HepG2 (cell line): ENCODE measurements at regions not wholly inside any gene's neighbourhood (a gene's known extent, or its start where the extent isn't known, plus 50 kb on each side); places are given as distances from the start of the nearest gene placed in this dataset.

Experiments
- ATAC-seq: fragments of 200-7000 bp; cut with Tn5 transposase; 3 replicates; pipeline ENCODE4 v1.9.1; 2020; ENCODE audit warnings: mild to moderate bottlenecking, moderate library complexity
- BruUV-seq: library from RNA; stranded (reverse); fragments of 400-500 nt; replicated peaks from 2 replicates; lab custom pipeline; 2021; lab: Mats Ljungman, UMichigan
- CTCF ChIA-PET: fragments of 300-600 bp; formaldehyde crosslinking; extraction: SDS; loops from one replicate; lab custom pipeline; 2021; ENCODE audit warnings: low total read pairs, inconsistent platforms, low intra/inter-chr PET ratio; lab: Yijun Ruan, JAX
- POLR2A ChIA-PET: fragments of 350-600 bp; sonication (Branson Sonifier 250); formaldehyde crosslinking; loops from one replicate; lab custom pipeline; 2020; ENCODE audit warnings: antibody characterized with exemption, inconsistent platforms; lab: Yijun Ruan, JAX
- DNase-seq: peaks from one replicate; pipeline ENCODE4 v3.0.0-alpha.2; 2015; ENCODE audit warnings: low spot score
- FAIRE-seq: peaks from 3 replicates; lab custom pipeline; 2011; peaks lifted over from hg19 to GRCh38; lab: Jason Lieb, UNC
- H2AFZ ChIP-seq: one replicate; pipeline ENCODE4 v1.6.1; 2011; ENCODE audit warnings: low read length, inconsistent platforms
- H3K27ac ChIP-seq: fragments of 300-600 bp; 3 replicates; pipeline ENCODE4 v1.8.0; 2011; ENCODE audit warnings: mixed run types, mild to moderate bottlenecking, mixed read lengths, low read length, inconsistent platforms; ENCODE audit not compliant: insufficient read depth; ENCODE audit errors: extremely low read length
- H3K27me3 ChIP-seq, 2 experiments: fragments of 200-600 bp in 1 of 2; 2 replicates in 1 of 2; 3 replicates in 1 of 2; pipeline versions ENCODE4 v1.6.0 to v1.8.0; 2011; ENCODE audit warnings: low read length in 2 of 2, mild to moderate bottlenecking in 2 of 2, moderate library complexity in 2 of 2, inconsistent platforms in 1 of 2; ENCODE audit not compliant: insufficient read depth in 2 of 2, control insufficient read depth in 1 of 2
- H3K36me3 ChIP-seq, 2 experiments: fragments of 200-600 bp in 1 of 2; replicated peaks in 1 of 2; 2 replicates in 1 of 2; 3 replicates in 1 of 2; pipeline versions ENCODE4 v1.5.1 to v1.8.0; 2011; ENCODE audit warnings: low read length in 2 of 2, inconsistent platforms in 1 of 2; ENCODE audit not compliant: insufficient read depth in 2 of 2, control insufficient read depth in 1 of 2
- H3K4me1 ChIP-seq: 2 replicates; pipeline ENCODE4 v1.5.1; 2012; ENCODE audit warnings: low read length, inconsistent platforms; ENCODE audit not compliant: insufficient read depth
- H3K4me2 ChIP-seq: 2 replicates; pipeline ENCODE4 v1.6.0; 2011; ENCODE audit warnings: low read depth, low read length, inconsistent platforms
- H3K4me3 ChIP-seq, 3 experiments: fragments of 200-600 bp in 1 of 3; sonication (generic), shearing (Covaris generic) in 1 of 3; replicated peaks in 1 of 3; 2 replicates each; pipeline ENCODE4 v1.5.1; 2011 to 2016; ENCODE audit warnings: low read length in 3 of 3, inconsistent platforms in 2 of 3, low read depth in 2 of 3, mild to moderate bottlenecking in 2 of 3, control low read depth in 1 of 3, mixed read lengths in 1 of 3; ENCODE audit not compliant: insufficient read depth in 1 of 3
- H3K79me2 ChIP-seq: one replicate; pipeline ENCODE4 v1.6.1; 2011; ENCODE audit warnings: low read length, inconsistent platforms; ENCODE audit not compliant: insufficient read depth
- H3K9ac ChIP-seq: 2 replicates; pipeline ENCODE4 v1.6.0; 2011; ENCODE audit warnings: mild to moderate bottlenecking, low read depth, low read length, inconsistent platforms; ENCODE audit not compliant: insufficient read depth
- H3K9me3 ChIP-seq: 2 replicates; pipeline ENCODE4 v1.5.1; 2012; ENCODE audit warnings: mild to moderate bottlenecking, low read length
- H4K20me1 ChIP-seq: 2 replicates; pipeline ENCODE4 v1.6.0; 2011; ENCODE audit warnings: inconsistent platforms, mild to moderate bottlenecking, low read length, moderate library complexity; ENCODE audit not compliant: insufficient read depth
- KLF16 ChIP-seq, 2 experiments: sonication (generic) in 1 of 2; formaldehyde crosslinking in 1 of 2; IDR thresholded peaks; 2 replicates each; pipeline versions ENCODE4 v1.6.1 to v1.8.0; 2016 to 2023; ENCODE audit warnings: missing genetic modification reagents in 2 of 2, missing compliant biosample characterization in 1 of 2
- PHF8 ChIP-seq: sonication (generic); formaldehyde crosslinking; IDR thresholded peaks from 2 replicates; pipeline ENCODE4 v1.5.0; 2020; ENCODE audit warnings: missing genetic modification reagents
- SMYD3 ChIP-seq: sonication (generic); formaldehyde crosslinking; IDR thresholded peaks from 2 replicates; pipeline ENCODE4 v1.8.1; 2023; ENCODE audit warnings: mild to moderate bottlenecking, missing genetic modification reagents
- SRY ChIP-seq: sonication (generic); formaldehyde crosslinking; IDR thresholded peaks from 2 replicates; pipeline ENCODE4 v1.8.0; 2022; ENCODE audit warnings: mild to moderate bottlenecking, missing genetic modification reagents
- U2AF2 ChIP-seq: fragments of 200-400 bp; formaldehyde crosslinking; IDR thresholded peaks from 2 replicates; pipeline ENCODE4 v1.6.1; 2017; ENCODE audit warnings: low read depth, mild to moderate bottlenecking, low read length
- YEATS2 ChIP-seq: sonication (generic); formaldehyde crosslinking; IDR thresholded peaks from 2 replicates; pipeline ENCODE4 v1.4.0; 2020; ENCODE audit warnings: missing genetic modification reagents, borderline replicate concordance
- ZNF33A ChIP-seq: sonication (generic); formaldehyde crosslinking; IDR thresholded peaks from 2 replicates; pipeline ENCODE4 v1.5.1; 2020; ENCODE audit warnings: missing genetic modification reagents, mild to moderate bottlenecking, moderate library complexity, borderline replicate concordance
- ZNF7 ChIP-seq: IDR thresholded peaks from 2 replicates; pipeline ENCODE4 v1.6.1; 2016; ENCODE audit warnings: missing biosample characterization, missing genetic modification reagents
- ZNF891 ChIP-seq: sonication (generic); formaldehyde crosslinking; IDR thresholded peaks from 2 replicates; pipeline ENCODE4 v1.5.0; 2020; ENCODE audit warnings: mild to moderate bottlenecking, missing genetic modification reagents
- WGBS: methylation state at CpG from one replicate; pipeline ENCODE4 v1.1.6; 2017; ENCODE audit warnings: low lambda C conversion rate; 5-methylcytosine and 5-hydroxymethylcytosine counted together
- in situ Hi-C: cut with HindIII; loops from 2 replicates; pipeline ENCODE4 v1.10.0; 2017; ENCODE audit warnings: low pct_unique_long_range_greater_than_20kb; ENCODE audit not compliant: extremely low pct_ligation_motif_present
- intact Hi-C: fragments of 100-400 bp; cut with micrococcal nuclease; formaldehyde crosslinking; loops from one replicate; pipeline ENCODE4 v1.10.0; 2022; ENCODE audit not compliant: unreplicated experiment
- TF ChIP-seq, protein P1 (sequence below): sonication (generic); formaldehyde crosslinking; conservative IDR thresholded peaks from 2 replicates; pipeline ENCODE4 v1.8.0; 2022; ENCODE audit warnings: low read depth, missing genetic modification reagents
- TF ChIP-seq, protein P2 (sequence below): sonication (generic); formaldehyde crosslinking; conservative IDR thresholded peaks from 2 replicates; pipeline ENCODE4 v1.4.0; 2020; ENCODE audit warnings: missing genetic modification reagents
- TF ChIP-seq, protein P3 (sequence below): sonication (generic); formaldehyde crosslinking; IDR thresholded peaks from 2 replicates; pipeline ENCODE4 v1.8.1; 2023; ENCODE audit warnings: missing genetic modification reagents, inconsistent platforms, borderline replicate concordance
- TF ChIP-seq, protein P4 (sequence below): sonication (generic); formaldehyde crosslinking; IDR thresholded peaks from 2 replicates; pipeline ENCODE4 v1.8.1; 2023; ENCODE audit warnings: missing genetic modification reagents, mild to moderate bottlenecking, borderline replicate concordance

DNA sequence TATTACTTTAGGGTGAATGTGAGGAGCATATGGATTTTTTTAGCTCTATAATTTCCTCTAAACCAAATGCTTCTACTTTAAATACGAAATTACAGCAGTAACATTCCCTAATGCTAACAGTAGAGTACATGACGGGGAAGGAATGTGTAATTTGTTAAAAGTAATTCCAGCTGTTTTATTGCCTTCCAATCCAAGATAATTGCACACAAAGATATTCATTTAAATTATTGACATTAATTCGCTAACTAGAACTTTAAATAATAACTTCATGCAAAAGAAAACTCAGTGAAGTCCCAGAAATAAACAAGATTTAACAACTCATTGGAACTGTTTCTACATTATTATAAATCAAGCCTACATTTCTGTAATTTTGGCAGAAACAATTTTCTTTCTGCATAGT is 261.4 kb upstream of the CFAP20DC start:
- BruUV-seq, result no TSS peak
- CTCF ChIA-PET, result no interaction called here
- TF ChIP-seq ZNF891 (CRISPR knock-in tag), result no peak
- no peak for TF ChIP-seq PHF8 (CRISPR knock-in tag)
- TF ChIP-seq, protein P1, sequence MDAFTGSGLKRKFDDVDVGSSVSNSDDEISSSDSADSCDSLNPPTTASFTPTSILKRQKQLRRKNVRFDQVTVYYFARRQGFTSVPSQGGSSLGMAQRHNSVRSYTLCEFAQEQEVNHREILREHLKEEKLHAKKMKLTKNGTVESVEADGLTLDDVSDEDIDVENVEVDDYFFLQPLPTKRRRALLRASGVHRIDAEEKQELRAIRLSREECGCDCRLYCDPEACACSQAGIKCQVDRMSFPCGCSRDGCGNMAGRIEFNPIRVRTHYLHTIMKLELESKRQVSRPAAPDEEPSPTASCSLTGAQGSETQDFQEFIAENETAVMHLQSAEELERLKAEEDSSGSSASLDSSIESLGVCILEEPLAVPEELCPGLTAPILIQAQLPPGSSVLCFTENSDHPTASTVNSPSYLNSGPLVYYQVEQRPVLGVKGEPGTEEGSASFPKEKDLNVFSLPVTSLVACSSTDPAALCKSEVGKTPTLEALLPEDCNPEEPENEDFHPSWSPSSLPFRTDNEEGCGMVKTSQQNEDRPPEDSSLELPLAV (CRISPR knock-in tag), result no peak
- TF ChIP-seq, protein P2, sequence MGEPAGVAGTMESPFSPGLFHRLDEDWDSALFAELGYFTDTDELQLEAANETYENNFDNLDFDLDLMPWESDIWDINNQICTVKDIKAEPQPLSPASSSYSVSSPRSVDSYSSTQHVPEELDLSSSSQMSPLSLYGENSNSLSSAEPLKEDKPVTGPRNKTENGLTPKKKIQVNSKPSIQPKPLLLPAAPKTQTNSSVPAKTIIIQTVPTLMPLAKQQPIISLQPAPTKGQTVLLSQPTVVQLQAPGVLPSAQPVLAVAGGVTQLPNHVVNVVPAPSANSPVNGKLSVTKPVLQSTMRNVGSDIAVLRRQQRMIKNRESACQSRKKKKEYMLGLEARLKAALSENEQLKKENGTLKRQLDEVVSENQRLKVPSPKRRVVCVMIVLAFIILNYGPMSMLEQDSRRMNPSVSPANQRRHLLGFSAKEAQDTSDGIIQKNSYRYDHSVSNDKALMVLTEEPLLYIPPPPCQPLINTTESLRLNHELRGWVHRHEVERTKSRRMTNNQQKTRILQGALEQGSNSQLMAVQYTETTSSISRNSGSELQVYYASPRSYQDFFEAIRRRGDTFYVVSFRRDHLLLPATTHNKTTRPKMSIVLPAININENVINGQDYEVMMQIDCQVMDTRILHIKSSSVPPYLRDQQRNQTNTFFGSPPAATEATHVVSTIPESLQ (CRISPR knock-in tag), result no peak
- no peak for TF ChIP-seq ZNF33A (CRISPR knock-in tag)
- TF ChIP-seq, protein P3, sequence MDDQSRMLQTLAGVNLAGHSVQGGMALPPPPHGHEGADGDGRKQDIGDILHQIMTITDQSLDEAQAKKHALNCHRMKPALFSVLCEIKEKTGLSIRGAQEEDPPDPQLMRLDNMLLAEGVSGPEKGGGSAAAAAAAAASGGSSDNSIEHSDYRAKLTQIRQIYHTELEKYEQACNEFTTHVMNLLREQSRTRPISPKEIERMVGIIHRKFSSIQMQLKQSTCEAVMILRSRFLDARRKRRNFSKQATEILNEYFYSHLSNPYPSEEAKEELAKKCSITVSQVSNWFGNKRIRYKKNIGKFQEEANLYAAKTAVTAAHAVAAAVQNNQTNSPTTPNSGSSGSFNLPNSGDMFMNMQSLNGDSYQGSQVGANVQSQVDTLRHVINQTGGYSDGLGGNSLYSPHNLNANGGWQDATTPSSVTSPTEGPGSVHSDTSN, result no peak
- TF ChIP-seq SRY, result no peak
- TF ChIP-seq ZNF7 (CRISPR knock-in tag), result no peak
- no peak for TF ChIP-seq YEATS2 (CRISPR knock-in tag)
- TF ChIP-seq, protein P4, sequence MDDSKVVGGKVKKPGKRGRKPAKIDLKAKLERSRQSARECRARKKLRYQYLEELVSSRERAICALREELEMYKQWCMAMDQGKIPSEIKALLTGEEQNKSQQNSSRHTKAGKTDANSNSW (CRISPR knock-in tag), result no peak
- TF ChIP-seq KLF16 (CRISPR knock-in tag; IDR thresholded peaks at IDR 0.05), result no peak
- TF ChIP-seq U2AF2, result no peak
- no peak for TF ChIP-seq SMYD3 (CRISPR knock-in tag)
- TF ChIP-seq, all 625 proteins: peak for 0
- intact Hi-C loops, result no loop called here
- no peaks in the 10 kb centered on the region for H3K27me3 ChIP-seq
- H3K4me2 ChIP-seq, result no peak overlapping the region
- no peak for DNase-seq
- in situ Hi-C loops, result no loop called here
- no peak for ATAC-seq
- no peaks in the 10 kb centered on the region for H3K9me3 ChIP-seq
- H3K27ac ChIP-seq, result no peak overlapping the region
- H2AFZ ChIP-seq, result no peak overlapping the region
- H3K36me3 ChIP-seq, result no peaks in the 10 kb centered on the region
- POLR2A ChIA-PET, result no interaction called here
- no peaks in the 10 kb centered on the region for H4K20me1 ChIP-seq
- 8% methylated on average over 3 of the region's 3 CpGs for WGBS
- H3K4me1 ChIP-seq, result no peaks in the 10 kb centered on the region
- no peak overlapping the region for H3K9ac ChIP-seq
- H3K4me3 ChIP-seq, result no peak overlapping the region
- H3K79me2 ChIP-seq, result no peaks in the 10 kb centered on the region
- FAIRE-seq, result no peak
